NCI-H526 treated with DMSO at 0.1 percent for 48 hours (cell line): ENCODE measurements at regions not wholly inside any gene's neighbourhood (a gene's known extent, or its start where the extent isn't known, plus 50 kb on each side); places are given as distances from the start of the nearest gene placed in this dataset.
A peak's percentile ranks its signal among the peaks of the same experiment; 100 is the strongest.
"Not testable (repeated sequence)": the region's sequence is repeated elsewhere in the genome, so short reads cannot be mapped to it uniquely, and the experiment has no call there.

Experiments used
- DNase-seq: peaks from one replicate; lab custom pipeline; 2025; lab: John Stamatoyannopoulos, UW

GRCh38 chr9:13814647-13815400 is 499.1 kb downstream of the NFIB start:
- no peak for DNase-seq

GRCh38 chr9:13811876-13812275 is 502.1 kb downstream of the NFIB start:
- DNase-seq: no peak

- no peak for DNase-seq
These were observed 503.4 kb downstream of the NFIB start for GRCh38 chr9:13810510-13810909.

- no peak for DNase-seq
These were observed 504.5 kb downstream of the NFIB start for GRCh38 chr9:13809401-13809800.

GRCh38 chr9:13807118-13807517 is 506.8 kb downstream of the NFIB start:
- DNase-seq: peak; percentile 82

- no peak for DNase-seq
These were observed 507.2 kb downstream of the NFIB start for GRCh38 chr9:13806714-13807113.

GRCh38 chr9:13805546-13805945 is 508.4 kb downstream of the NFIB start:
- DNase-seq: no peak

GRCh38 chr9:13804532-13804931 is 509.4 kb downstream of the NFIB start:
- DNase-seq: peak; percentile 17

GRCh38 chr9:13800776-13801175 is 513.2 kb downstream of the NFIB start:
- DNase-seq: no peak

GRCh38 chr9:13797701-13798100 is 516.2 kb downstream of the NFIB start:
- not testable (repeated sequence) for DNase-seq

- DNase-seq: no peak
These were observed 512.3 kb upstream of the MPDZ start for GRCh38 chr9:13791816-13792215.

GRCh38 chr9:13790055-13790454 is 510.6 kb upstream of the MPDZ start:
- DNase-seq: no peak

GRCh38 chr9:13787234-13787833 is 507.8 kb upstream of the MPDZ start:
- DNase-seq: no peak

GRCh38 chr9:13786711-13787110 is 507.2 kb upstream of the MPDZ start:
- no peak for DNase-seq

- DNase-seq: no peak
These were observed 506.6 kb upstream of the MPDZ start for GRCh38 chr9:13786131-13786530.

GRCh38 chr9:13779106-13779505 is 499.6 kb upstream of the MPDZ start:
- no peak for DNase-seq

- DNase-seq: no peak
These were observed 499.1 kb upstream of the MPDZ start for GRCh38 chr9:13778631-13779030.

GRCh38 chr9:13770956-13771355 is 491.5 kb upstream of the MPDZ start:
- DNase-seq: no peak

GRCh38 chr9:13769641-13770040 is 490.1 kb upstream of the MPDZ start:
- no peak for DNase-seq

GRCh38 chr9:13769006-13769405 is 489.5 kb upstream of the MPDZ start:
- no peak for DNase-seq

GRCh38 chr9:13762209-13762608 is 482.7 kb upstream of the MPDZ start:
- no peak for DNase-seq

GRCh38 chr9:13759551-13759950 is 480.1 kb upstream of the MPDZ start:
- DNase-seq: no peak

GRCh38 chr9:13758936-13759335 is 479.4 kb upstream of the MPDZ start:
- DNase-seq: no peak

- DNase-seq: no peak
These were observed 477.5 kb upstream of the MPDZ start for GRCh38 chr9:13756943-13757342.
